IPS-18a (cell line): ENCODE measurements at regions not wholly inside any gene's neighbourhood (a gene's known extent, or its start where the extent isn't known, plus 50 kb on each side); places are given as distances from the start of the nearest gene placed in this dataset.

ENCODE experiments used
- H3K27ac ChIP-seq: one replicate; pipeline ENCODE4 v1.5.1; 2013; ENCODE audit warnings: low read length
- H3K27me3 ChIP-seq: one replicate; pipeline ENCODE4 v1.6.1; 2013; ENCODE audit warnings: mild to moderate bottlenecking, low read length; ENCODE audit not compliant: control insufficient read depth, insufficient read depth
- H3K36me3 ChIP-seq: one replicate; pipeline ENCODE4 v1.6.1; 2013; ENCODE audit warnings: low read depth, low read length; ENCODE audit not compliant: control insufficient read depth
- H3K4me1 ChIP-seq: one replicate; pipeline ENCODE4 v1.6.1; 2013; ENCODE audit warnings: low read depth, low read length; ENCODE audit not compliant: control insufficient read depth
- H3K4me3 ChIP-seq: one replicate; pipeline ENCODE4 v1.5.1; 2013; ENCODE audit warnings: low read length
- H3K9ac ChIP-seq: one replicate; pipeline ENCODE4 v1.6.1; 2013; ENCODE audit warnings: mild to moderate bottlenecking, low read length, moderate library complexity
- H3K9me3 ChIP-seq: one replicate; pipeline ENCODE4 v1.6.1; 2013; ENCODE audit warnings: low read depth, low read length; ENCODE audit not compliant: control insufficient read depth

DNA sequence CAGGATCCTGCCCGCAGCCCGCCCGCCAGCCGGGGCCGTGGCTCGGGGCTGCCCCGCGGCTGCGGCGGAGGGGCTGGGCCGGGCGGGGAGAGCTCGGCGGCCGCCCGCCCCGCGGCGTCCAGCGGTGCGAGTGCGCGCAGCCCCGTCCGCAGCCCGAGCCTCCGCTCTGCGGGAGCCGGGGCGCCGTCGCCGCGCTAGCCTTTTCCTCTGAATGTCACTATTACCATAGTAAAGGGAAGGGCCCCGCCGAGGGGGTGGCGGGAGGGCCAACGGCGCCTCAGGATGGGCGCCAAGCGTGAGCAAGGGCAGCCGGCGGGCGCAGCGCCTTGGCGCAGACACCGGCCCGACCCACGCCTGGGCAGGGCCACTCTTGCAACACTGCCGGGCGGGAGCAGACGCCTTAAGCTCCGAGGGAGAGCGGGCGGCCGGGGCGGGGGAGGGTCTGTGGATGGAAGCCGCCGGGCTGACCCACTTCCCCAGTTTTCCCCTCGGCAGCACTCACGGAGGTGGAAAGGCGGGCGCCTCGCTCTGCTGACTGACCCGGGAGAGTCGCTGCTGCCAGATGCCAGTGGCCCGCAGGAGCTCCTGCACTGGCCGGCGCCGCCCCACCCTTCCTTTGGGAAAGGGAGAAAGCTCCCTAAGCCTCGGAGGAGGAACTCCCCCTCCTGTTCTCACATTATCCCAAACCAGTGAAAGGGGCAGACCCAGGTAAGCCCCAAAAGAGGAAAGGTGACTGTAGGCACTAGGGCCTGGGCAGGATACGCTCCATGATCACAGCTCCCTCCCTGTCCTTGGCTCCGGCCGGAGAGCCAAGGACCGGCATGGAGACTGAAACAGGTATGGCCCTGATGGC is 329.4 kb downstream of the HNRNPD start:
- peaks cover 48% of the 10 kb centered on the region for H3K27me3 ChIP-seq
- peak overlapping the region; percentile 78 for H3K4me3 ChIP-seq
- H3K27ac ChIP-seq: no peak overlapping the region
- H3K36me3 ChIP-seq: no peaks in the 10 kb centered on the region
- no peaks in the 10 kb centered on the region for H3K9me3 ChIP-seq
- peak overlapping the region; percentile 57 for H3K9ac ChIP-seq
- peaks cover 17% of the 10 kb centered on the region for H3K4me1 ChIP-seq

DNA sequence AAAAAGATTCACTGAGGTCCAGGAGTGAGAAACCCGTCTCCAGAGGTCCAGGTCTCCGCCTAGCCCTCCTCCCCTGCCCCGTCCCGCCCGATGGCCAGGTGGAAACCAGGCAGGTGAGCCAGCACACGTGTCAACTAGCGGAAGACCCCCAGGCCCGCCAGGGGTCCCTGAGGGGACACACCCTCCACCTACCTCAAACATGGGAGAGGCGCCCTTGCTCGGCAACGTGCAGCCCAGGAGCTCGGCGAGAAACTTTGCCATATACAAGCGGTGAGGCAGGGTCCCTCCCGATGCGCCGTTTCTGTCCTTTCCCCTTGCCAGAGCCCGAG is 330.0 kb downstream of the HNRNPD start:
- Histone ChIP-seq H3K4me1 (peaks cover 17% of the 10 kb centered on the region), H3K9me3 (no peaks in the 10 kb centered on the region), H3K9ac (peak overlapping the region; percentile 18), H3K36me3 (no peaks in the 10 kb centered on the region), H3K4me3 (peak overlapping the region; percentile 78), H3K27ac (no peak overlapping the region), H3K27me3 (peaks cover 48% of the 10 kb centered on the region)

DNA sequence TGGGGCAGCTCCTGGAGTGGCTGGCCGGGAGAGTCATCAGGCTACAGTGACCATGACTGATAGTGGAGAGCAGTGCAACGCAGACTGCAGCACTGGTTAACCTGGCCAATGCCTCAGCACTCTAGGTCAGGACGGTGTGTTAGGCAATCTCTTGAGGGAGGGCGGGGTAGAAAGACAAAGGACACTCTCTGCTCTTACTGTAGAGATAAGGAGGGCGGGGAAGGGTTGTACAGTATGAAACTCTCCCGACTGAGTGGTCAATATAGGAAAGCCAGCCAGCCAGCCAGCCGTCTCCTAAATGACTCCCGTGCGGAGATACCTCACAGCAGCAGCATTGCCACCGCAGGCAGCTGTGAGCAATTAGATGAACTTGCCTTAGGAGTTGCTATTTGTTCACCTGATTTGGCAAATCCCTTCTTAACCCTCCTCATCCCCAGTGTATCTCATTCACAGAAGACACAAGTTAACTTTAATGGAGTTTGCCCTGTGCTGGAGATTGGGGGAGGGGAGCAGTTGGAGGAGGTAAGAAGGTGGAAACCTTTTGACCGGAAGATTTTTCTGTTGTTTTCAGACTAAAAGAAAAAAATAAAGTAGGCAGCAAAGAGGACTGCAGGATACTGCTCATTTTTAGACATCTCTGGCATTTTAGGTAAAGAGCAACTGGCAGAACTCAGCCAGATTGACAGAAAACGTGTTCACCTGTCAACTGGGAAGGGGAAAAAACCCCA is 330.5 kb downstream of the HNRNPD start:
- H3K36me3 ChIP-seq: no peaks in the 10 kb centered on the region
- H3K4me1 ChIP-seq: peaks cover 17% of the 10 kb centered on the region
- peak overlapping the region; percentile 78 for H3K4me3 ChIP-seq
- H3K9me3 ChIP-seq: no peaks in the 10 kb centered on the region
- H3K27me3 ChIP-seq: peaks cover 48% of the 10 kb centered on the region
- H3K9ac ChIP-seq: peak overlapping the region; percentile 18
- H3K27ac ChIP-seq: no peak overlapping the region

DNA sequence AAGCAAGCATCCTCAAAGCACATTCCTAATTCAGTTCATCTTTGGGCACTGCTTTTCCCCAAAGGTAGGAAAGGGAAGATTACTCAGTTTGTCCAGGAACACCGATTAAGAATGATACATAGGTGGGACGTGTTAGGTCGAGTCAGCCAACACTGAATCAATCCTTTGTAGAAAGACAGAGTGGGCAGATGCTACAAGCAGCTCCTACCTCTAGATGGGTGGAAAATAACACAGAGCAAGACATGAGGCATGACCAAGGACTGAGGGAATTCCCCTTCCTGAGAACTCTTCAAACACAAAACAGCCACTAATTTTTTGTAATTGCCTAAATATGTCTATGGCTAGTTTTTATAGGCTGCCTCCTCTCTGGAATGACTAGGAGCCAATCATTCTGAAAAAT is 331.7 kb downstream of the HNRNPD start:
- no peak overlapping the region for H3K9ac ChIP-seq
- H3K27ac ChIP-seq: no peak overlapping the region
- H3K9me3 ChIP-seq: no peaks in the 10 kb centered on the region
- peaks cover 20% of the 10 kb centered on the region for H3K4me1 ChIP-seq
- no peak overlapping the region for H3K4me3 ChIP-seq
- peaks cover 48% of the 10 kb centered on the region for H3K27me3 ChIP-seq
- no peaks in the 10 kb centered on the region for H3K36me3 ChIP-seq

GRCh38 chr4:82038936-82039335 is 334.9 kb downstream of the HNRNPD start:
- H3K4me3 ChIP-seq: no peak overlapping the region
- H3K9me3 ChIP-seq: no peaks in the 10 kb centered on the region
- no peaks in the 10 kb centered on the region for H3K36me3 ChIP-seq
- H3K9ac ChIP-seq: no peak overlapping the region
- peaks cover 17% of the 10 kb centered on the region for H3K4me1 ChIP-seq
- no peak overlapping the region for H3K27ac ChIP-seq
- peaks cover 26% of the 10 kb centered on the region for H3K27me3 ChIP-seq

DNA sequence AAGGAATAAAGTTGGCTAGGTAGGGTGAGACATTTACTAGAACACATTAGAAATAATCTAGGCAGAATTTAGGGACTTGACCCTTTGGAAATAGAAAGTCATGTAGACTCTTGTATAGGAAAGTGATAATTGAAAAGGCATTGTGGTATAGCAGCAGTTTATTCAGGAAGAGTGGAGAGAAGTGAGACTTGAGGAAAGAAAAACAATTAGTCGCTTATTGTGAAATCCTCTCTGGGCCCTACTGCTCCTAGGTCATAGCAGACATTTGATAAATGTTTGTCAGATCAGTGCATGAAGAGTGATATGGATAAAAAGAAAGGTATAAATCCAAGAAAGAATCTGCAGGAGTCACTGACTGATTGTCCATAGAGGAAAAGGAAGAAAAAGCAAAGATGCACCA is 337.6 kb downstream of the HNRNPD start:
- Histone ChIP-seq H3K9me3 (no peaks in the 10 kb centered on the region), H3K27me3 (no peaks in the 10 kb centered on the region), H3K4me1 (peaks cover 4% of the 10 kb centered on the region), H3K9ac (no peak overlapping the region), H3K36me3 (no peaks in the 10 kb centered on the region), H3K27ac (no peak overlapping the region), H3K4me3 (no peak overlapping the region)

GRCh38 chr4:82034878-82035277 is 338.9 kb downstream of the HNRNPD start:
- Histone ChIP-seq H3K4me3 (no peak overlapping the region), H3K9ac (no peak overlapping the region), H3K36me3 (no peaks in the 10 kb centered on the region), H3K9me3 (no peaks in the 10 kb centered on the region), H3K27ac (no peak overlapping the region), H3K4me1 (peaks cover 4% of the 10 kb centered on the region), H3K27me3 (no peaks in the 10 kb centered on the region)

GRCh38 chr4:82033862-82034261 is 339.9 kb downstream of the HNRNPD start:
- H3K9ac ChIP-seq: no peak overlapping the region
- H3K36me3 ChIP-seq: no peaks in the 10 kb centered on the region
- H3K4me1 ChIP-seq: peaks cover 4% of the 10 kb centered on the region
- no peaks in the 10 kb centered on the region for H3K9me3 ChIP-seq
- H3K4me3 ChIP-seq: no peak overlapping the region
- H3K27me3 ChIP-seq: no peaks in the 10 kb centered on the region
- H3K27ac ChIP-seq: no peak overlapping the region

DNA sequence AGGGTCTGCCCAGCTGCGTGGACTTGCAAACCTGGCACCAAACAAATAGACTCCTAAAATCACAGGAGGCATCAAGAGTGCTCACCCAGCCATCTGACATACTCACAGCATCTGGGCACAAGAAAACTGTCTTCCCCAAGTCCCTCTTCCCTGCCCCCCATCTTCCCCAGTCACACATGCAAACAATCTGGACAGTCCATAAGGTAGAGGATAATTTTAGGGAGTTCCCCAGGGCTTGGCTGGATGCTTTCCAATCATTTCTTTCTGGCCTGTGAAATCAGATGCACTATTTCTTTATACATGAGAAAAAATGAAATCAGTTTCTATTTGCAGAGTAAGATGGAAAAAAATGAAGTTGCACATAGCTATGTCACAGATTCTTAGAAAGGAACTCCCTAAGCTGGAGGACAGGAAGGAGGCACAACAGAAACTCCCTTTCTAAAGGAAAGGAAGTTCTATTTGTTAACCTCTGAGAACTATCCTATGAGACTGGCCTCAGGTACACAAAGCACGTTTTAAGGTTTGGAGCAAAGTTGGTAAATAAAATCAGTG is 342.3 kb downstream of the HNRNPD start:
- no peak overlapping the region for H3K4me3 ChIP-seq
- H3K27me3 ChIP-seq: no peaks in the 10 kb centered on the region
- no peak overlapping the region for H3K27ac ChIP-seq
- no peaks in the 10 kb centered on the region for H3K9me3 ChIP-seq
- H3K9ac ChIP-seq: no peak overlapping the region
- no peaks in the 10 kb centered on the region for H3K36me3 ChIP-seq
- peaks cover 4% of the 10 kb centered on the region for H3K4me1 ChIP-seq

DNA sequence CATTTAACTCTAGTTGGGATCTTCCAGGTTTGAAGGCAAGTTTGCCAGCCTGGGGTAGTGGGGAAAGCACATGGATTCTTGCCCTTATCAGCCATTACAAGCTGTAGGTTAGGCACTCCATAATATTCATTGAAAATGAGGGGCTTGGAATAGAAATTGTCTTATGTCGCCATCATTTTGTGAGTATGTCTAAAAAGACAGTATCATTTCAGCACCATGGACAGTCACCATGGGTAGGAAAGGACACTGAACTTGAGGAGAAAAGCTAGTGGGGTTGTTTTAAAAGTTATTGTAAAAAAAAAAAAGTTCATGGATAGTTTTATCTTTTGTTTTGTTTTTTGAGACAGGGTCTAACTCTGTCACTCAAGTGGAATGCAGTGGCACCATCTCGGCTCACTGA is 356.1 kb downstream of the HNRNPD start:
- no peaks in the 10 kb centered on the region for H3K4me1 ChIP-seq
- H3K4me3 ChIP-seq: no peak overlapping the region
- H3K27me3 ChIP-seq: no peaks in the 10 kb centered on the region
- H3K9me3 ChIP-seq: no peaks in the 10 kb centered on the region
- no peak overlapping the region for H3K27ac ChIP-seq
- H3K36me3 ChIP-seq: no peaks in the 10 kb centered on the region
- H3K9ac ChIP-seq: no peak overlapping the region

DNA sequence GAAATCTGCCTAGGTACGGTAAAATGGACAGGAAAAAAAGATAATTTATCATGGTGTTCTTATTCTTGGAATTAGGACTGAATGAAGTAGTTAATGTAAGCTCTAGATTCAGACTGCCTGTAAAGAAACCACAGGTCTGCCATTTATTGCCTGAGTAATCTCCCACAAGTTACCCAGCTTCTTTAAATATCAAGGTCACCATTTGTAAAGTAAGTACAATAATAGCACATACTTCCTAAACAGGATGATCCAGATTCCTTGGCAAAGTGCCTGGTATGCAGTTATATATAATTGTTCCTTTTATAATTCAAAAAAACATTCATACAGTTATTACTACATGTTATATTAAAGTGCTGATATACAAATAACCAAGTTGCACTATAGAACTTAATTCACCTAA is 368.6 kb downstream of the HNRNPD start:
- H3K4me1 ChIP-seq: no peaks in the 10 kb centered on the region
- H3K27ac ChIP-seq: no peak overlapping the region
- H3K27me3 ChIP-seq: no peaks in the 10 kb centered on the region
- H3K36me3 ChIP-seq: no peaks in the 10 kb centered on the region
- no peak overlapping the region for H3K4me3 ChIP-seq
- H3K9me3 ChIP-seq: peaks cover 4% of the 10 kb centered on the region
- H3K9ac ChIP-seq: no peak overlapping the region
